MM.1S (cell line): ENCODE measurements at regions not wholly inside any gene's neighbourhood (a gene's known extent, or its start where the extent isn't known, plus 50 kb on each side); places are given as distances from the start of the nearest gene placed in this dataset.

Experiments
- DNase-seq: peaks from one replicate; pipeline ENCODE4 v3.0.0-alpha.2; 2015
- H2AFZ ChIP-seq: fragments of 300-600 bp; sonication (generic); 2 replicates; pipeline ENCODE4 v1.6.0; 2016; ENCODE audit warnings: antibody characterized with exemption, low read length
- H3F3A ChIP-seq: fragments of 300-600 bp; sonication (generic); 2 replicates; pipeline ENCODE4 v1.6.1; 2016; ENCODE audit warnings: mild to moderate bottlenecking, antibody characterized with exemption, low read length, moderate library complexity, mixed read lengths; ENCODE audit not compliant: insufficient read depth
- H3K27ac ChIP-seq: fragments of 300-600 bp; sonication (generic); 2 replicates; pipeline ENCODE4 v1.5.1; 2016; ENCODE audit warnings: mild to moderate bottlenecking, low read length
- H3K27me3 ChIP-seq: fragments of 300-600 bp; sonication (generic); replicated peaks from 2 replicates; pipeline ENCODE4 v1.6.0; 2016; ENCODE audit warnings: low read length; ENCODE audit not compliant: insufficient read depth
- H3K36me3 ChIP-seq: fragments of 300-600 bp; sonication (generic); replicated peaks from 2 replicates; pipeline ENCODE4 v1.6.1; 2016; ENCODE audit warnings: mild to moderate bottlenecking, low read length, mixed read lengths; ENCODE audit not compliant: insufficient read depth
- H3K4me1 ChIP-seq: fragments of 300-600 bp; sonication (generic); 2 replicates; pipeline ENCODE4 v1.6.1; 2016; ENCODE audit warnings: low read length, mixed read lengths
- H3K4me2 ChIP-seq: fragments of 300-600 bp; sonication (generic); 2 replicates; pipeline ENCODE4 v1.6.0; 2016; ENCODE audit warnings: low read depth, low read length
- H3K4me3 ChIP-seq: fragments of 300-600 bp; sonication (generic); 2 replicates; pipeline ENCODE4 v1.5.1; 2016; ENCODE audit warnings: low read length, mixed read lengths
- H3K79me2 ChIP-seq: fragments of 300-600 bp; sonication (generic); 2 replicates; pipeline ENCODE4 v1.6.1; 2016; ENCODE audit warnings: mixed run types, low read length, mixed read lengths
- H3K9ac ChIP-seq: fragments of 300-600 bp; sonication (generic); 2 replicates; pipeline ENCODE4 v1.6.1; 2016; ENCODE audit warnings: low read length, mixed read lengths
- H3K9me2 ChIP-seq: fragments of 300-600 bp; sonication (generic); replicated peaks from 2 replicates; pipeline ENCODE4 v1.6.1; 2016; ENCODE audit warnings: mild to moderate bottlenecking, low read length, mixed read lengths; ENCODE audit not compliant: insufficient read depth
- H3K9me3 ChIP-seq: fragments of 300-600 bp; sonication (generic); replicated peaks from 2 replicates; pipeline ENCODE4 v1.6.1; 2016; ENCODE audit warnings: mild to moderate bottlenecking, low read length, mixed read lengths; ENCODE audit not compliant: insufficient read depth
- H4K20me1 ChIP-seq: fragments of 300-600 bp; sonication (generic); 2 replicates; pipeline ENCODE4 v1.6.1; 2016; ENCODE audit warnings: mild to moderate bottlenecking, low read length, moderate library complexity, mixed read lengths; ENCODE audit not compliant: insufficient read depth
- CTCF ChIP-seq: fragments of 300-600 bp; sonication (generic); IDR thresholded peaks from 2 replicates; pipeline ENCODE4 v1.5.1; 2016; ENCODE audit warnings: antibody characterized with exemption, low read length, mixed read lengths
- EZH2 ChIP-seq: fragments of 300-600 bp; sonication (generic); optimal IDR thresholded peaks from 2 replicates; pipeline ENCODE3; 2017; ENCODE audit warnings: low read depth, mild to moderate bottlenecking, antibody characterized with exemption, low read length, mixed read lengths
- EZH2phosphoT487 ChIP-seq: fragments of 300-600 bp; sonication (generic); IDR thresholded peaks from 2 replicates; pipeline ENCODE4 v1.6.1; 2018; ENCODE audit warnings: antibody characterized with exemption, low read length

GRCh38 chr13:103331924-103332323 lies 265.7 kb upstream of the SLC10A2 start:
- TF ChIP-seq CTCF, result no peak
- no peak for TF ChIP-seq EZH2phosphoT487
- TF ChIP-seq EZH2, result no peak
- Histone ChIP-seq H3K9ac (no peak overlapping the region), H3K27ac (no peak overlapping the region), H2AFZ (no peak overlapping the region), H4K20me1 (no peaks in the 10 kb centered on the region), H3K79me2 (no peaks in the 10 kb centered on the region), H3K4me2 (no peak overlapping the region), H3K27me3 (no peaks in the 10 kb centered on the region), H3K36me3 (no peaks in the 10 kb centered on the region), H3K9me2 (no peaks in the 10 kb centered on the region), H3F3A (no peaks in the 10 kb centered on the region), H3K9me3 (no peaks in the 10 kb centered on the region), H3K4me1 (no peaks in the 10 kb centered on the region), H3K4me3 (no peak overlapping the region)
- DNase-seq, result no peak

DNA sequence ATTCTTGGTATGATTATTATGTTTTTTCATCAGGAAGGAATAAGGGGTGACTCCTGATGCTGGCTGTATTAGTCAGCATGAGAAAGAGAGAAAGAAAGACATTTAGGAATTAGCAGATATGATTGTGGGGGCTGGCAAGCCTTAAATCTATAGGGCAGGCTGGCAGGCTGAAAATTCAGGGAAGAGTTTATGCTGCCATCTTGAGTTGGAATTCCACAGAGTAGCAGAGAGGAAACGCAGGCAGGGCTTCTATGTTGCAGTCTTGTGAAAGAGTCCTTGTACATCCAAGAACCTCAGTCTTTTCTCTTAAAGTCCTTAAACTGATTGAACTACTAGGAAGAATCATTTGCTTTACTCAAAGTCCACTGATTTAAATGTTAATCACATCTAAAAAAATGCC lies 262.7 kb upstream of the SLC10A2 start:
- Histone ChIP-seq H3K9ac (no peak overlapping the region), H3K4me2 (no peak overlapping the region), H3K79me2 (no peaks in the 10 kb centered on the region), H2AFZ (no peak overlapping the region), H3K9me3 (no peaks in the 10 kb centered on the region), H3K4me3 (no peak overlapping the region), H3K4me1 (no peaks in the 10 kb centered on the region), H4K20me1 (no peaks in the 10 kb centered on the region), H3K9me2 (no peaks in the 10 kb centered on the region), H3K27ac (no peak overlapping the region), H3K27me3 (no peaks in the 10 kb centered on the region), H3K36me3 (no peaks in the 10 kb centered on the region), H3F3A (no peaks in the 10 kb centered on the region)
- no peak for TF ChIP-seq EZH2
- TF ChIP-seq CTCF, result no peak
- no peak for TF ChIP-seq EZH2phosphoT487
- no peak for DNase-seq

DNA sequence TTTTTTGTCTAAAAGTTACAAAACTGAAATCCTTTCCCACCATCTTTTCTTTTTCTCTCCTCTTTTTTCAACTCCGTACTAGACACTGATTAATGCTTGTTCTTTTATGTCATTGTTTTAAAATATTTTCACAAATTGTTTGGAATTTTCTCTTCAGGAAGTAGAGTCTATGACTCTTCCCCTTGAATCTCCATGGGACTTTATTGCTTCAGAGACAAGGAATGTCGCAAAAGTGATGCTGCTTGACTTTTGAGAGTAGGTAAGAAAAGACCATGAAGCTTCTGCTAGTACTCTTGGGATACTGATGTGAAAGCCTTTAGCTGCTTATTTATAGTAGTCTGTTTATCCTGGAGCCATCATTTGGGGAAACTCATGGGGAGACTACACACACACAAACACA lies 260.1 kb upstream of the SLC10A2 start:
- Histone ChIP-seq H3K36me3 (no peaks in the 10 kb centered on the region), H3K4me3 (no peak overlapping the region), H3F3A (no peaks in the 10 kb centered on the region), H3K27ac (no peak overlapping the region), H3K9me2 (no peaks in the 10 kb centered on the region), H3K9me3 (no peaks in the 10 kb centered on the region), H4K20me1 (no peaks in the 10 kb centered on the region), H3K4me2 (no peak overlapping the region), H3K9ac (no peak overlapping the region), H3K79me2 (no peaks in the 10 kb centered on the region), H3K4me1 (no peaks in the 10 kb centered on the region), H3K27me3 (no peaks in the 10 kb centered on the region), H2AFZ (no peak overlapping the region)
- TF ChIP-seq EZH2phosphoT487 (no peak), CTCF (no peak)
- no peak for DNase-seq
